Inferior parietal cortex (tissue), 1 donor: ENCODE measurements at regions not wholly inside any gene's neighbourhood (a gene's known extent, or its start where the extent isn't known, plus 50 kb on each side); places are given as distances from the start of the nearest gene placed in this dataset.
"Not testable (repeated sequence)": the region's sequence is repeated elsewhere in the genome, so short reads cannot be mapped to it uniquely, and the experiment has no call there.

Experiments
- DNase-seq: peaks from one replicate; pipeline ENCODE4 v3.0.0-alpha.2; 2016; ENCODE audit errors: extremely low spot score

DNA sequence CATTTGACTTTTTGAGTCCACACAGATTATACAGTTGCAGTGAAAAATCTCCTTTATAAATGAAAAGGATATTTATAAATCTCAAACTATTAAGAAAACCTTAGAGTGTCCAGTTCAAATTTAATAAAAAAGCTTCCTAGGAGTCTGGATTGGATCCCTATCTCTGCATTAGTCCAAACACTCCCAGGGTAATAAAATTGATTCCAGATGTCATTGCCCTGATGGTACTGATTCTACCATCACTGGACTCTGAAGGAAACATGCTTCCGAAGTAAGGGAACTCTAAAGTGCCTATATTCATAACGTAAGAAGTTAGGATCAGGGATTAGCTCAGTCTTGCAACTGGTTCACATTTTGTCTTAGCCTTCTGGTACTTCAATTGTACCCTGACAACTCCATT lies 1325.1 kb upstream of the MAP3K7 start:
- DNase-seq, result no peak

- no peak for DNase-seq
Observed at GRCh38 chr6:91904586-91905164, 1317.8 kb upstream of the MAP3K7 start.

DNA sequence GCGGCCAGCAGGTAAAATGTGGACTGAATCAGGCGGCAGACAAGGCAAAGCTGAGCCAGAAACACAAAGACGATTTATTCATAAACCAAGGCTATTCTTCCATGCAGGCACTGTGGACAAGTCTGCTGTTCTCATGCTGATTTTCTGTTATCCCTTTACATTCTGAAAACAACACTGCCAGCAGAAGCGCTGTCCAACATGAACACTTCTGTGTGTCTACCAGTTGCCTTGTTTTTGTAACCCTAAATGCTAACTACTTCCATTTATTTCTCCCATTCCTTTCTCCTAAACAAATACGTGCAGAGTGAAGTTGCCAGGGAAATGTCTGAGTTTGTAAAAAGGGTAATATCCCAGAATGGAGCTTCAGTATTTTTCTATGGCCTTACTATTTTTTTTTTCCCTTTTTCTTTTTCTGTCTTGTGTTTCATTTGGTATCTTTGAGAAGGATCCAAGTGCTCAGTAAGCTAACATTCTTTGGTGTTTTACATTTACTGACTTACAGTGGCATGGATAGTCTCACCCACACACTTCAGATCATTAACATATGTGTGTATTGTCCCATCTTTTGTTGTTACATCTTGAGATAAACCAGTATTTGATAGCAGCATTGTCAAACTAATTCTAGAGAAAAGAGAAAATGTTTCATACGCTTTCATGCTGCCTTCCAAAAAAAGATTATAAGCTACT lies 1308.9 kb upstream of the MAP3K7 start:
- DNase-seq, result no peak

DNA sequence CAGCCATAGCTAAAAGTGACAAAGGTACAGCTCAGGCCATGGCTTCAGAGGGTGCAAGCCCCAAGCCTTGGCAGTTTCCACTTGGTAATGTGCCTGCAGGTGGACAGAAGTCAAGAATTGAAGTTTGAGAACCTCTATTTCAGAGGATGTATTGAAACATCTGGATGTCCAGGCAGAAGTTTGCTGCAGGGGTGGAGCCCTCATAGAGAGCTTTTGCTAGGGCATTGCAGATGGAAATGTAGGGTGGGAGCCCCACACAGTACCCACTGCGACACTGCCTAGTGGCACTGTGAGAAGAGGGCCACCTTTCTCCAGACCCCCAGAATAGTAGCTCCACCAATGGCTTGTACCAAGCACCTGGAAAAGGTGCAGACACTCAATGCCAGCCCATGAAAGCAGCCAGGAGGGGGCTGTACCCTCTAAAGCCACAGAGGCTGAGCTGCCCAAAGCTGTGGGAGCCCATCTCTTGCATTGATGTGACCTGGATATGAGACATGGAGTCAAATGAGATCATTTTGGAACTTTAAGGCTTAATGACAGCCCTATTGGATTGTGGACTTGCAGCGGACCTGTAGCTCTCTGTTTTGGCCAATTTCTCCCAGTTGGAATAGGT lies 1299.4 kb upstream of the MAP3K7 start:
- DNase-seq, result no peak

DNA sequence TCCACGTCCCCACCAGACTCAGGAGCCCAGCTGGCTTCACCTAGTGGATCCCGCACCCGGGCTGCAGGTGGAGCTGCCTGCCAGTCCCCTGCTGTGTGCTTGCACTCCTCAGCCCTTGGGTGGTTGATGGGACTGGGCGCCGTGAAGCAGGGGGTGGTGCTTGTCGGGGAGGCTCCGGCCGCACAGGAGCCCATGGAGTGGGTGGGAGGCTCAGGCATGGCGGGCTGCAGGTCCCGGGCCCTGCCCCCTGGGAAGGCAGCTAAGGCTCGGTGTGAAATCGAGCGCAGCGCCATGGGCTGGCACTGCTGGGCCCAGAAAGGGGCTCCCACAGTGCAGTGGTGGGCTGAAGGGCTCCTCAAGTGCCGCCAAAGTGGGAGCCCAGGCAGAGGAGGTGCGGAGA lies 1294.9 kb upstream of the MAP3K7 start:
- not testable (repeated sequence) for DNase-seq

DNA sequence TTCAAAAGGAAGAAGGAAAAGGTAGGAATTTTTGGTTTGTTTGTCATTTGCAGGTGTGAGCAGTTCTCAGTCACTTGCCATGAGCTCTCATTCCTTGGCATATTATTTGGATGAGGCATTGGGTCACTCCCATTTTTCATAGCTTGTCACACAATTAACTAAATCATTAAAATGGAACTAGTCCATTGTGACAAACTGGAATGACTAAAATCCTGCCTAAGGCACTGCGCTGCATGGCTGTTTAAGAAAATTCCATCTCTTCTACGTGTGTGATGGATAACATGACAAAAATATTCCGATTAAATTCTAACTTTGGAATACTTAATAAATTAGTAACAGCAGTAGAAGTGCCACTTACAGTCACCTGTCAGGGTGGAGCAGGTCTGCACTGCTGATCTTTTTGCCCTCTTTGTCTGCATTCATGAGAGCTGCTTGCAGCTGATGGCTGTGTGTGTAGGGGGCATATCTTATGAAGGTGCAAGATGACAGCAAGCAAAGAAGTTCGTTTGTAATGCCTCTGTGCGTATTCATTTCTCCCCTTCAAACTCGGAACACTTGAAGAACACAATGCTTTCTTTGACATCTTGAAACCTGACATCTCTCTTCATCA lies 1292.6 kb upstream of the MAP3K7 start:
- DNase-seq, result no peak

DNA sequence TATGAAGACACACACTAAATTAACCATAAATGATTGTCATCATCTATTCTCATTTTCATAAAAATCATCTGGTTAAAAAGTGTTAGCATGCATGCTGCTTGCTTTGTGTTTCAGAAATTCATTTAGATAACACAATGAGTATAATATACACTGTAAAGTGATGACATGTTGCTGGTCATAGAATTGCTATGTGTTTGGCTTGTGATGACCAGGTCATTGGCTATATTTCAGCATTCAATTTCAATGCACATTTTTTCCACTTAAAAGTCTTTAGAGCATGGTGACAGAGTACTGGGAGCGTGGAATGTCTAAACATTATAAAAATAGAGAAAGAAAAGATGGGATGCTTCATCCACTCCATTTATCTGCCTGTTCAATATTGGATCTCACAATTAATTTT lies 1291.1 kb upstream of the MAP3K7 start:
- DNase-seq, result no peak

DNA sequence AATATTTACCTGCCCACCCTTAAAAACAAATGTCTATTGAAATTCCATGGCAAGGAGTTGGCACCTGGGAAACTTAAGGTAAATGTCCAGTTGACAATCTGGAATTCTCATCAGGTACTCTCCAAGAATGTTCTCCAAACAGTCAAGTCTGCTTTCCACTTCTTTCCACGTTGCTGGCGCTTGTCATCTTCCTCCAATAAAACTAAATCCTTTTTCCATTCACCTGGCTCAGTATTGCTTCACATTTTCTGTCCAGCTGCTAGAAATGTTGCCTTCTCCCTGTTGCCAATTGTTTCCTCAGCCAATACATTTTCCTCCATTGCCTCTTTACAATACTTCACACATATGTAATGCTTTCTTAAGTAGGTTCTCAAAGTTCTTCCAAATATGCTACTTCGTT lies 1288.1 kb upstream of the MAP3K7 start:
- DNase-seq, result no peak

- no peak for DNase-seq
Observed at GRCh38 chr6:91868539-91869202, 1281.8 kb upstream of the MAP3K7 start.

DNA sequence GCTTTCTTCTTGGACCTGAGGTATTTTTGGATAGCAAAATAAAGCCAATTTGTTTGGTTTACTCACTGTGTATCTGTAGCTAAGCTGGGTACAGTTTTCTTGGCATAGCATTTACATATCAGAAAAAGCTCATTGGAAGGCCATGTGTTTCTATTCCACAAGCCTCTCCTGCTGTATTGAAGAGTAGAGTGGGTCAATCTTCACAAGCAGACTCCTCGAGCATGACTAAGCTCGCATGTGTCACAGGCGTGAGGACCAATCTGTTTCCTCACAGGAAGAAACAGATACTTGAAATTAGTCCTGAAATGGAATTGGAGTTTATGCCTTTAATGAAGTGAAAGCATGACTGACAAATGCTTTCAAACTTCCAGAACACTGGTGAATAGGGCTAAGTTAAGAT lies 1279.0 kb upstream of the MAP3K7 start:
- no peak for DNase-seq

- no peak for DNase-seq
Observed at GRCh38 chr6:91864911-91865310, 1278.0 kb upstream of the MAP3K7 start.

GRCh38 chr6:91860541-91861335 lies 1273.9 kb upstream of the MAP3K7 start:
- peak; percentile 44 for DNase-seq

DNA sequence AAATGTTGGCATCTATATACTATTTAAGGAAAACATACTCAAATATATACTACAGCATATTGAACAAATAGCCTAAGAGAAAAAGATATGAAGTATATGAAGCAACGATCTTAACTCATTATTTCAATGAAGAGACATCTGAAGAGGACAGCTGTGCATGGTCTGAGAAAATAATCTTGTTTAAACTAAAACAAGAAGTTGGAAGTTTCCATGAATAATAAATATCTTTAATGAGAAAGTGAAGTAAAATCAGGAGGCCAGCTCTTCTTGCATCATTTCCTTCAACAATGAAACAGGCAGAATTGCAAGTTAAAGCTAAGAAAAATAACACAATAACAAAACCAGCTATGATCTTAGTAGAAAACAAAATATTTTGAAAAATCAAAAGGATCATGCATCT lies 1265.4 kb upstream of the MAP3K7 start:
- DNase-seq, result no peak

- DNase-seq, result no peak
Observed at GRCh38 chr6:91834813-91835212, 1247.9 kb upstream of the MAP3K7 start.

GRCh38 chr6:91827151-91827550 lies 1240.3 kb upstream of the MAP3K7 start:
- no peak for DNase-seq

DNA sequence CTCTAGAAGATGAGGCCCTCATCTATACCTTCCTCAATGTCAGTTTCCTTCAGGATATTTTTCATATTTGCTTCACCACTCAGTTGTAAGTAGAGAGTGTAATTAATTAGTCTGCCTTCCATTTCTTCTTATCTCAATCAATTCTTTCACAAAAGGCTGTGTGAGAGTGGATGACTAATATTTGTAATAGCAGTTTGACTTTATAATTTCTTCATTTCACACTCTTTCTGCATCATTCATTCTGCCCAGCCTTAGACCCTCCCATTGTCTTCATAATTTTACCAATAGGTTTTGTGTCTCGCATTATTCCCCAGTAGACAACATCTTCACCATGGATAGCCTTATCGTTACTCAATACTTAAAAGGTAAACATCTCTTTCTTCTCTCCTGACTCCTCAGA lies 1239.3 kb upstream of the MAP3K7 start:
- no peak for DNase-seq

DNA sequence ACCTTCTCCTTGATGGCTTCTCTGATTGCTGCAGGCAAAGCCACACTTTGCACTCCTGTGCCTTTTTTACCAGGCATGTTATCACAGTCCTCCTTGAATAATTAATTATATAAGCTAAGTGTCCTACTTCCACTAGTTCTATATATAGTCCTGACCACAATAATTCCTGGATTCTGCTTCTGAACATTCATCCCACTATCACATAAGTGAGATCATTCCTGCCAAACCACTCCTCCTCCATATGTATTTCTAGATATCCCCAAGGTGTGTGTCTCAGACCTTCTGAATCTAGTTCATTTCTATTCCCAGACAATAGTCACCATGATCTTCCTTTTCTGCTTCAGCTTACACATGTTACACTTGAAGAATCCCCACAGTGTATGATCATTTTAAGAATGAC lies 1237.5 kb upstream of the MAP3K7 start:
- no peak for DNase-seq

DNA sequence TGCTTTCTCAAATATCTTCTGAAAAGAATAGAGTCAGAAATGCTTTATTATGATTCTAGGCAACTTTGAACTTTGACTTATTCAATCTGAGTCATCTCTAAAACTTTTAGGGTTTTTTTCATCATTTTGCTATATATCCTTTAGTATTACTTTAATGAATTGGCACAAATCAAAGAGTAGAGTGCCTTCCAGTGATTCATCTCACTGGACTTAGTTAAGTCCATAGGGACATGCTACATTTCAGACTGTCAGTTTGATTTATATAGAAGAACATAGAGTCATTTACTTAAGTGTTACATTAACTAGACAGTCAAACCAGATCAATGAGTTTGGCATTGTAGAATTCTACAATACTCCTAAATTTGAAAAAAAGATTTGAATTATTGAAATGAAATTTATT lies 1235.7 kb upstream of the MAP3K7 start:
- DNase-seq, result no peak

- DNase-seq, result no peak
Observed at GRCh38 chr6:91816335-91816734, 1229.5 kb upstream of the MAP3K7 start.

GRCh38 chr6:91813641-91814040 lies 1226.8 kb upstream of the MAP3K7 start:
- no peak for DNase-seq

DNA sequence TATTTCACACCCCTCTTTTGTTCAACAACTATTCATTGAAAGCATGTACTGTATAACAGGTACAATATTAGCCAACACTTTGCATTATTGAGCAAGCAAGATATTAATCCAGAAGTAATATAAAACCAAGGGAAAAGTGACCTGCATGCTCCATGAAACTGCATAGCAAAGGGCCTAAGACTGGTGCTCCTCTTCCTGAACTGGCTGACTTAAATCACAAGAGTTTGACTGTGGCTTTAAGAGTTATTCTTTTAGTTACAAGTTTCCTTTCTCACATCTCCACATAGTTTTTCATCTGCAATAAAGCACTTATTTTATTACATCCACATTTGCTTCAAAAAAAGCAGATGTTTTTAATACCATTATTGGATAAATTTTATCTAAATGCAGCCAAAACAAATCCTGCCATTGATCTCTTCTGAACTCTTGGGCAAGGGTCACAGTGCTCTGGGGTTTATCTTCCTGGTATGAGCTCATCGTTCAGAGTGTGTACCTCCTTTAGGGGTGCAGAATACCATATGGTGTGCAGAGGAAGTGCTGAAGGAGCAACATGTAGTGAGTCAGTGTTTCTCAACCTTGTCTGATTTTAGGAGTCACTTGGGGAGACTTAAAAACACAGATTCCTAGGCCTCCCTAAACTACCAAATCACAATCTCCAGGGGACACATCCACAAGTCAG lies 1225.9 kb upstream of the MAP3K7 start:
- no peak for DNase-seq
